ENCODE measurements at regions not wholly inside any gene's neighbourhood (a gene's known extent, or its start where the extent isn't known, plus 50 kb on each side); places are given as distances from the start of the nearest gene placed in this dataset.
"Not testable (repeated sequence)": the region's sequence is repeated elsewhere in the genome, so short reads cannot be mapped to it uniquely, and the experiment has no call there.

DNA sequence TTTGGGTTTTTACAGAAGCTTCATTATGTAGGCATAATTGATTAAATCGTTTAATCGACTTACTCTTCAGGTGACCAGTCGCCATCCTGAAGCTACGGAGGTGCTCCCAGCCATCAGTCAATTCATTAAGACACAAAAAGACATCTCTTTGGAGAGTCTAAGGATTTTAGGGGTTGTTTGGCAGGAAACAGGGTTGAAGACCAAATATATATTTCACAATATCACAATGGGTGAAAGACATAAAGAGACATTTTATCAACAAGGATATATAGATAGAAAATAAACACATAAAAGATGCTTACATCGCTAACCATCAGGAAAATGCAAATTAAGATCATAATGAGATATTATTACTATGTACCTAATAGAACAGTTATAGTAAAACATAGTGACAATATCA is 104.0 kb upstream of the SIRPG start:
- ChIA-PET CTCF (interaction anchor here (0.6 to 1.8 kb wide), 3 partner anchors 15 to 1432 kb away, joined by 3 to 7 read pairs (median 3); no protein-coding TSS in a partner anchor), POLR2A (no interaction called here)

DNA sequence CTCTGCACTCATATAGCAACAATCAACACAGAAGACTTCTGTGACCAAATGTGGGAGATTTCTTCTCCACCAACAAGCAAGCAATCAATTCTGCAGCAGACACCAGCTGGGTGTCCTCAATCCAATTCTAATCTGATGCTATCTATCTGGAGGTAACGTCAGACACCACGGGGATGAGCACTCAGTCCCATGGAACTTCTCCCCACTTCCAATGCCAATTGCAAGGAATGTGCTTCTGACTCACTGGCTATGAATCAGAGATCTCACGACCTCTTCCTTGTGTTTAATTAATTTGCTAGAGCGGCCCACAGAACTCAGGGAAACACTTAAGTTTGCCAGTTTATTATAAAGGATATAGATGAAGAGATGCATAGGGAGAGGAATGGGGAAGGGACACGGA is 103.5 kb upstream of the SIRPG start:
- Mint-ChIP-seq H3K27me3 (peaks cover 3% of the 10 kb centered on the region), H3K4me3 (no peak overlapping the region)
- CTCF ChIA-PET: interaction anchor here (1.0 to 1.8 kb wide), 2 partner anchors 16 to 205 kb away, joined by 3 to 7 read pairs; no protein-coding TSS in a partner anchor

More for the DNA sequence above, 104.0 kb upstream of the SIRPG start:
- Mint-ChIP-seq H3K27ac (no peak overlapping the region), H3K4me1 (no peaks in the 10 kb centered on the region), H3K9me3 (no peaks in the 10 kb centered on the region), H3K27me3 (peaks cover 3% of the 10 kb centered on the region), H3K36me3 (ENCODE audit: low read depth) (no peaks in the 10 kb centered on the region), H3K4me3 (no peak overlapping the region)
- no peak for DNase-seq

DNA sequence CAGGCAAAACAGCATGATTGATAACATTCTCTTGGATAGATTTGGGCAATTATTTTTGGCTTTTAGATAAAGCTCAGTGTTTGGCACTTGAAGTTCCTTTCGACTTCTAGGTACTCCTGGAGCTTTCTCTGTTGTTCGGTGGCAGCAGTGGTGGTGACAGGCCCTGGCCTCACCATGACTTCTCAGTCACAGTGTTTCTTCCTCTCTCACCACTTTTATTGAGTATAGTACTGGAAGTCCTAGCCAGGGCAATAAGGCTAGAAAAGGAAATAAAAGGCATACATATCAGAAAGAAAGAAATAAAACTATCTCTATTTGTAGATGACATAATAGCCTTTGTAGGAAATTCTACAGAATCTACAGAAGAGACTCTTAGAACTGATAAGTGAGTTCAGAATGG is 101.2 kb upstream of the SIRPG start:
- DNase-seq: no peak
- POLR2A ChIA-PET: no interaction called here
- H3K36me3 Mint-ChIP-seq (ENCODE audit: low read depth): no peaks in the 10 kb centered on the region
- H3K9me3 Mint-ChIP-seq: no peaks in the 10 kb centered on the region
- CTCF ChIA-PET: interaction anchor here (1.3 to 1.5 kb wide), 2 partner anchors 18 to 255 kb away, joined by 4 to 8 read pairs; no protein-coding TSS in a partner anchor
- H3K4me1 Mint-ChIP-seq: no peaks in the 10 kb centered on the region
- H3K27me3 Mint-ChIP-seq: peaks cover 13% of the 10 kb centered on the region
- no peak overlapping the region for H3K27ac Mint-ChIP-seq
- H3K4me3 Mint-ChIP-seq: no peak overlapping the region

More for the DNA sequence above, 103.5 kb upstream of the SIRPG start:
- POLR2A ChIA-PET: no interaction called here
- Mint-ChIP-seq H3K27ac (no peak overlapping the region), H3K9me3 (no peaks in the 10 kb centered on the region), H3K4me1 (no peaks in the 10 kb centered on the region), H3K36me3 (ENCODE audit: low read depth) (no peaks in the 10 kb centered on the region)
- no peak for DNase-seq

DNA sequence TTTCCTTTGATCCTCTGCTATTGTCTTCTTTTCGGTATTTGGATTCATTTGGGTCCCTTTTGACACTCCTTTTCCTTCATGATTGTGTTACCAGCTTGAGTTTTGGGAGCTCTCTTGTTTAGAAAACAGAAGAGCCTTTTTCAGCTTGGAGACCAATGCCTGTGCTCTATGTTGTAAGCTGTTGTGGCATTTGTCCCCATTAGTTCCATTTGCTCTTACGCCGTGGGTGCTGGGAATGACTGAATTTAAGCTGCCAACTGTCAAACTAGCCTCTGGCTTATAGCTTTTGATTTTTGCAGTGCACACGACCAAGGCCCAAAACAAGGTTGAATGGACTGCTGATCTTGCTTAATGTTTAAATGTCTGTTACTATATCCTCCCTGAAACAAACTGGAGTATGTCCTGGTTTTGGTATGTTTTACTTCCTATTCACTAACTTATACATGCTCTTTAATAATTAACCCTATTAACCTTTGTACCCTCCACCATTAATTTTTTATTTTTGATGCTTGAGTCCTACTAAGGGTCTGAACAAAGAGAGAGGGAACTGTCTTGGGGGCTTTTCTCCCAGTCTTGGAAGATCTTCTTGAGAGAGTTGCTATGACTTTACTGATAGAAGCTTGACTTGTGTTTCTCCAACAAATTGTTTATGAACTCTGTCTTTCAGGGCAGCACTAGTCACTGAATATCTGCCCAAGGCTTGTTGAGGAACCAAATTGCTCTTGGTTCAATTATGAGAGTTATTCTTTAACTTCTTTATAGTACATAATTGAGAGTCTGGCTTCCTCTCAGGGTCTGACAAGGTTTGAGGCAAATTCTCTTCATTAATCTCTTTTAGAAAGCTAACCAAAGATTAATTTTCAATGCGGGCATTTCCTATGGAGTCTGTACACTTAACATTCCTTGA is 100.3 kb upstream of the SIRPG start:
- no peak for DNase-seq
- Mint-ChIP-seq H3K27ac (no peak overlapping the region), H3K4me3 (no peak overlapping the region), H3K36me3 (ENCODE audit: low read depth) (no peaks in the 10 kb centered on the region), H3K27me3 (peaks cover 16% of the 10 kb centered on the region), H3K4me1 (no peaks in the 10 kb centered on the region), H3K9me3 (no peaks in the 10 kb centered on the region)
- ChIA-PET POLR2A (no interaction called here), CTCF (interaction anchor here (1.8 kb wide), 1 partner anchor 19 kb away, joined by 7 read pairs; no protein-coding TSS in a partner anchor)

DNA sequence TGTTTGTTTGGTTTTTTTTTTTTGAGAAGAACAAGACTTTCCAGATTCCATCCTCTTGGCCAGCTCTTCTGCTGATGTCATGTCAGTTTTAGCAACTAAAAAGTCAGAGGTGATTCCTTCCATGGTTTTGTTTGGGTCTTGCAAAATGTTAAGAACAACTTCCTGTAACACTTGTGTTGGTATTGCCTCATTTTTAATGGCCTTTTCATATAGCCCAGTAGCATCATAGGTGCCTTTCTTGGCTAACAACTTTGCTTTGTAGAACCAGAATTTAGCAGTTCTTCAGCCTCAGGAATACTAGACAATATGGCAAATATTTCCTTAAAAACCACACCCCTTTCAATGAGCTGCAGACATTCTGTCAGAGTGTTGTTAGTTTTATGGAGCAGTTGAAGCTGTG is 99.5 kb upstream of the SIRPG start:
- no peak overlapping the region for H3K27ac Mint-ChIP-seq
- H3K27me3 Mint-ChIP-seq: peaks cover 24% of the 10 kb centered on the region
- no peak overlapping the region for H3K4me3 Mint-ChIP-seq
- peaks cover 6% of the 10 kb centered on the region for H3K9me3 Mint-ChIP-seq
- no peaks in the 10 kb centered on the region for H3K36me3 Mint-ChIP-seq (ENCODE audit: low read depth)
- ChIA-PET CTCF (interaction anchor here (1.8 kb wide), 1 partner anchor 20 kb away, joined by 7 read pairs; no protein-coding TSS in a partner anchor), POLR2A (no interaction called here)
- DNase-seq: no peak
- no peaks in the 10 kb centered on the region for H3K4me1 Mint-ChIP-seq

DNA sequence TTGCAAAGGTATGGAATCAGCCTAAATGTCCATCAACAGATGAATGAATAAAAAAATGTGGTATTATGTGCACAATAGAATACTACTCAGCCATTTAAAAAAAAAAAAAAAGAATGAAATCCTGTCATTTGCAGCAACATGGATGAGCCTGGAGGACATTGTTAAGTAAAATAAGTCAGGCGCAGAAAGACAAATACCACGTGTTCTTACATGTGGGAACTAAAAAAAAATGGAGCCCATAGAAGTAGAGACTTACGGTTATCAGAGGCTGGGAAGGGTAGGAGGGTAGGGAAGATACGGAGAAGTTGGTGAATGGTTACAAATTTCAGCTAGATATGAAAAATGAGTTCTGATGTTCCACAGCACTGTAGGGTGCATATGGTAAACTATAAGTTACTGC is 97.2 kb upstream of the SIRPG start:
- CTCF ChIA-PET: no interaction called here
- peaks cover 29% of the 10 kb centered on the region for H3K27me3 Mint-ChIP-seq
- H3K36me3 Mint-ChIP-seq (ENCODE audit: low read depth): no peaks in the 10 kb centered on the region
- no peak overlapping the region for H3K4me3 Mint-ChIP-seq
- POLR2A ChIA-PET: no interaction called here
- H3K9me3 Mint-ChIP-seq: peaks cover 6% of the 10 kb centered on the region
- no peak overlapping the region for H3K27ac Mint-ChIP-seq
- no peaks in the 10 kb centered on the region for H3K4me1 Mint-ChIP-seq
- DNase-seq: no peak

DNA sequence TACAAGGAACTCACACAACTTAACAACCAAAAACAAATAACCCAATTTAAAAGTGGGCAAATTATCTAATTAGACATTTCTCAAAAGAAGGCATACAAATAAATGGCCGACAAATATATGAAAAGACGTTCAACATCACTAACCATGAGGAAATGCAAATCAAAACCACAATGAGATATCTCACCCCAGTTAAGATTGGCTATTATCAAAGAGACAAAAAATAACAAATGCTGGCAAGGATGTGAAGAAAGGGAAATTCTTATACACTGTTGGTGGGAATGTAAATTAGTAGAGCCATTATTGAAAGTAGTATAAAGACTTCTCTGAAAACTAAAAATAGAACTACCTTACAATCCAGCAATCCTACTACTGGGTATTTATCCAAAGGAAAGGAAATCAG is 96.7 kb upstream of the SIRPG start:
- H3K27me3 Mint-ChIP-seq: peaks cover 29% of the 10 kb centered on the region
- H3K9me3 Mint-ChIP-seq: peaks cover 6% of the 10 kb centered on the region
- ChIA-PET CTCF (no interaction called here), POLR2A (no interaction called here)
- DNase-seq: no peak
- no peaks in the 10 kb centered on the region for H3K36me3 Mint-ChIP-seq (ENCODE audit: low read depth)
- H3K27ac Mint-ChIP-seq: no peak overlapping the region
- no peaks in the 10 kb centered on the region for H3K4me1 Mint-ChIP-seq
- H3K4me3 Mint-ChIP-seq: no peak overlapping the region

DNA sequence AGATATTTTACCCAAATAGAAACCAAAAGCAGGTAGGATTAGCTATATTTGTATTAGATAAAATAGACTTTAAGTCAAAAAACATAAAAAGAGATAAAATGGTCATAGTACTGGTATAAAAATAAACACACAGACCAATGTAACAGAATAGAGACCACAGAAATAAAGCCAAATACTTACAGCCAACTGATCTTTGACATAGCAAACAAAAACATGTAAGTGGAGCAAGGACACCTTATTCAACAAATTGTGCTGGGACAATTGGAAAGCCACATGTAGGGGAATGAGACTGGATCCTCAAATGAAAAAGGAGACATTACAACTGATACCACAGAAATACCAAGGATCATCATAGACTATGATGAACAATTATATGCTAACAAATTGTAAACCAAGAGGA is 94.5 kb upstream of the SIRPG start:
- Mint-ChIP-seq H3K4me1 (no peaks in the 10 kb centered on the region), H3K4me3 (no peak overlapping the region), H3K36me3 (ENCODE audit: low read depth) (no peaks in the 10 kb centered on the region), H3K27ac (no peak overlapping the region), H3K27me3 (peaks cover 32% of the 10 kb centered on the region), H3K9me3 (peaks cover 6% of the 10 kb centered on the region)
- CTCF ChIA-PET: interaction anchor here (1.1 kb wide), 1 partner anchor 12 kb away, joined by 3 read pairs; no protein-coding TSS in a partner anchor
- POLR2A ChIA-PET: no interaction called here
- DNase-seq: no peak

DNA sequence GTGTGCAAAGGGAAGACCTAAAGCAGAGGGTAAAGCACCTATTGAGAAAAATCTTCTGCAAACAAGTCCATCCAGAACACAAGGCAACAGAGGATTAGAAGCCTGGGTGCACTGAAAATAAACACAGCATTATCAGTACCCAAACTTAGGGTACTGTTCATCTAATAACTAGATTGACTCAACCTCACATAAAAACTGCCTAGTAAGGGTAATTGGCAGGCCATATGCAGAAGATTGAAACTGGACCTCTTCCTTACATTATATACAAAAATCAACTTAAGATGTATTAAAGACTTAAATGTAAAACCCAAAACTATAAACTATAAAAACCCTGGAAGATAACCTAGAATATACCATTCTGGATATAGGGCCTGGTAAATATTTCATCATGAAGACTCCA is 91.2 kb upstream of the SIRPG start:
- Mint-ChIP-seq H3K9me3 (peaks cover 6% of the 10 kb centered on the region), H3K27me3 (peaks cover 23% of the 10 kb centered on the region), H3K36me3 (ENCODE audit: low read depth) (no peaks in the 10 kb centered on the region), H3K27ac (no peak overlapping the region), H3K4me3 (no peak overlapping the region), H3K4me1 (no peaks in the 10 kb centered on the region)
- ChIA-PET POLR2A (no interaction called here), CTCF (interaction anchor here (0.8 kb wide), 1 partner anchor 14 kb away, joined by 3 read pairs; no protein-coding TSS in a partner anchor)
- DNase-seq: no peak

DNA sequence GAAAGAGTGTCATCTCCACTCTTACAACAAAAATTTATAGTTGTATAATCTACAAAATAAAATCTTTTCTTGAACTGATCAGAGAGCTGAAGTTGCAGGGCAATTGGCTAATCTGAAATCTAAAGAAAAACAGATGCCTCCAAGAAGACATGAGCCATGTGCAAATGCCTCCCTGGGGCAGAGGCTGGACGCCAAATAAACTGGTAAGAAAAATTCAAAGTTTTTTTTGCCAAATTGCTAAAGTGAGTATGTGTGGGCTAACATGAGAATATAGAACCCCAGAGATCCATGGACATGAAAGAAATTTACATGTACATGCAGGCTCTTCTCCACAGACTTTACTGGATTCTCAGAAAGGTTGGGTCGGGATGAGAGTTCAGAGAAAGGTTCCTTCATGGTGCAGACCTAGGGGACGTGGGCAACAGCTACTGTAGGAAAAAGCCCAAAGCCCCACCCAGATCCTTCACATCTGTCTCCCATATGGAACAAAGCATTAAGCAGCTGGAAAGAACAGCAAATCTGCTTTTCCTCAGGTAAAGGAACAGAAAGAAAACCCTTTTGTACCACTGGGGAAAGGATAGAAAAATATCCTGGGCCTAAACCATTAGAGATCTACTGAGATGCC is 90.5 kb upstream of the SIRPG start:
- no peak overlapping the region for H3K4me3 Mint-ChIP-seq
- peaks cover 21% of the 10 kb centered on the region for H3K27me3 Mint-ChIP-seq
- DNase-seq: no peak
- no peak overlapping the region for H3K27ac Mint-ChIP-seq
- H3K36me3 Mint-ChIP-seq (ENCODE audit: low read depth): no peaks in the 10 kb centered on the region
- ChIA-PET CTCF (no interaction called here), POLR2A (no interaction called here)
- peaks cover 6% of the 10 kb centered on the region for H3K9me3 Mint-ChIP-seq
- no peaks in the 10 kb centered on the region for H3K4me1 Mint-ChIP-seq

DNA sequence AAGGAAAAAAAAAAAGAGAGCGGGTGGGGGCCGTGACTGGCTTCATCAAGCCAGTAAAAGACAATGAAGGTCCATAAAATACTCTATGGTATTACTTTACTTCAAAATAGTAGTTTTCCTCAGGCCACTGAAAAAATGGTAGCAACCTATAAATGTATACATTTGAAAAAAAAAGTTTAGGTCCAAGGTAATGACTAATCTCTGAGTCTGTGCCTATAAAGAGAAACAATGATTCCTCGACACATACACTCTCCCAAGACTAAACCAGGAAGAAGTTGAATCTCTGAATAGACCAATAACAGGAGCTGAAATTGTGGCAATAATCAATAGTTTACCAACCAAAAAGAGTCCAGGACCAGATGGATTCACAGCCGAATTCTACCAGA is 84.5 kb upstream of the SIRPG start:
- CTCF ChIA-PET; H3K36me3 Mint-ChIP-seq (ENCODE audit: low read depth); POLR2A ChIA-PET; H3K4me3 Mint-ChIP-seq; H3K9me3 Mint-ChIP-seq; H3K27ac Mint-ChIP-seq; H3K4me1 Mint-ChIP-seq; DNase-seq: not testable (repeated sequence)
- peaks cover 20% of the 10 kb centered on the region for H3K27me3 Mint-ChIP-seq

DNA sequence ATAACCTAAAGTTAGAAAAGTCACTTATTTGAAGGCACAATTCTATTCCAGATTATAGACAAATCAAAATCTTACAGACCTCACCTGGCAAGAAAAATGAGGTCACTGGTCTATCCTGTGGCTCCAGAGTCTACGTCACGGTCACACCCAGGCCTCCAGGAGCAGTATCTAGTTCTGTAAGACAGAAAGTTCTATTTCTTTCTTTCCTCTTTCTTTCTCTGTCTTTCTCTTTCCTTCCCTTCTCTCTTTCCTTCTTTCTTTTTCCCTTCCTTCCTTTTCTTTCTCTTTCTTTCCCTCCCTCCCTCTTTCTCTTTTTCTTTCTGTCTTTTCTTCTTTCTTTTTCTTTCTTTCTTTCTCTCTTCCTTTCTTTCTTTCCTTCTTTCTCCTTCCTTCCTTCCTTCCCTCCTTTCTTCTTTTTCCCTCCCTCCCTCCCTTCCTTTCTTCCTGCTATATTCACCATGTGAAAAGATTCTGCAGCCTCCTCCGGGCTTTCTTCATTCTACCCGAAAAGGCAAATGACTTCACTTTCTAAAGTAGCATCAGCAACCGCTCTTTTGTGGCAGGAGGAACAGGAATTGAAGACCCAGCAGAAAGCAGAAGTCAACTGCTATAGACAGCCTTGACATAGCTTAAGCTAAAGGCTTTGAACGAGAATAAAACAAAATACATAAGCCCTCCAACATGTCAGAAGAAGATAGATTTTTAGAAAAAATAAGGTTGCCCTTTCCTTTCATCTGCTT is 83.9 kb upstream of the SIRPG start:
- ChIA-PET CTCF (interaction anchor here (1.0 to 1.3 kb wide), 2 partner anchors 36 to 238 kb away, joined by 4 to 5 read pairs; no protein-coding TSS in a partner anchor), POLR2A (no interaction called here)
- Mint-ChIP-seq H3K9me3 (no peaks in the 10 kb centered on the region), H3K27me3 (peaks cover 20% of the 10 kb centered on the region), H3K4me3 (no peak overlapping the region), H3K36me3 (ENCODE audit: low read depth) (no peaks in the 10 kb centered on the region), H3K27ac (no peak overlapping the region), H3K4me1 (no peaks in the 10 kb centered on the region)
- DNase-seq: no peak

DNA sequence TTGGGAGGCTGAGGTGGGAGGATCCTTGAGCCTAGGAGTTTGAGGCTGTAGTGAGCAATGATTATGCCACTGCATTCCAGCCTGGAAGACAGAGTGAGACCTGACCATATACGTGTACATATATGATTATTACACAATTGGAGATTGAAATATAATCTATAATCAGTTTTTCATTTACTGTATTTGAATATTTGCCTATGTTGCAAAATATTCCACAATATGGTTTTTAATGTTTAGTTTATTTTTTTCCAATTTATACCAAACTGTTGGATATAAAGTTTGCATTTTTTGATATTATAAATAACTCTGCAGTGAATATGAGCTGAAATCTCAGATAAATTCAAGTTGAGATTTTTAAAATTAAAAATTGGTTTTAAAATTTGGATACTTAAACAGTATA is 79.6 kb upstream of the SIRPG start:
- peaks cover 16% of the 10 kb centered on the region for H3K4me1 Mint-ChIP-seq
- POLR2A ChIA-PET: no interaction called here
- H3K9me3 Mint-ChIP-seq: no peaks in the 10 kb centered on the region
- no peak overlapping the region for H3K27ac Mint-ChIP-seq
- no peak for DNase-seq
- H3K27me3 Mint-ChIP-seq: peaks cover 18% of the 10 kb centered on the region
- H3K36me3 Mint-ChIP-seq (ENCODE audit: low read depth): no peaks in the 10 kb centered on the region
- no peak overlapping the region for H3K4me3 Mint-ChIP-seq
- CTCF ChIA-PET: interaction anchor here (1.2 to 2.1 kb wide), 4 partner anchors 27 to 181 kb away, joined by 3 to 4 read pairs (median 4); no protein-coding TSS in a partner anchor

Data from activated CD4-positive, alpha-beta memory T cell treated with anti-CD3 and anti-CD28 coated beads, Interleukin-2, amount 10 ng/mL, durations not matched to agents 7 days and 5 days (primary cell).